Neural crest cell (in vitro differentiated cells): ENCODE measurements at regions not wholly inside any gene's neighbourhood (a gene's known extent, or its start where the extent isn't known, plus 50 kb on each side); places are given as distances from the start of the nearest gene placed in this dataset.

Source experiments
- DNase-seq: peaks from one replicate; pipeline ENCODE4 v3.0.0; 2021; ENCODE audit warnings: low read depth, mixed read lengths, low spot score
- H3K27ac Mint-ChIP-seq: one replicate; pipeline ENCODE4 v1.8.0; 2021; ENCODE audit warnings: mild to moderate bottlenecking, mixed read lengths; ENCODE audit not compliant: unreplicated experiment
- H3K27me3 Mint-ChIP-seq: 2 replicates; pipeline ENCODE4 v1.8.0; 2021; ENCODE audit warnings: low read depth, mild to moderate bottlenecking, mixed read lengths
- H3K36me3 Mint-ChIP-seq: 2 replicates; pipeline ENCODE4 v1.8.0; 2021; ENCODE audit warnings: low read depth, mild to moderate bottlenecking, mixed read lengths
- H3K4me1 Mint-ChIP-seq: 2 replicates; pipeline ENCODE4 v1.8.0; 2021; ENCODE audit warnings: mixed read lengths
- H3K4me3 Mint-ChIP-seq: one replicate; pipeline ENCODE4 v1.8.0; 2021; ENCODE audit warnings: mild to moderate bottlenecking, mixed read lengths
- H3K9me3 Mint-ChIP-seq: 2 replicates; pipeline ENCODE4 v1.8.0; 2021; ENCODE audit warnings: mixed read lengths
- CTCF ChIP-seq: fragments of 200-600 bp; sonication (generic); conservative IDR thresholded peaks from 2 replicates; pipeline ENCODE4 v1.5.0; 2021; ENCODE audit warnings: antibody characterized with exemption, mild to moderate bottlenecking

GRCh38 chr3:14330508-14330907 is 71.9 kb upstream of the SLC6A6 start:
- peaks cover 11% of the 10 kb centered on the region for H3K4me1 Mint-ChIP-seq
- TF ChIP-seq CTCF: no peak
- no peaks in the 10 kb centered on the region for H3K9me3 Mint-ChIP-seq
- H3K4me3 Mint-ChIP-seq: no peak overlapping the region
- no peak for DNase-seq
- no peak overlapping the region for H3K27ac Mint-ChIP-seq
- H3K36me3 Mint-ChIP-seq: no peaks in the 10 kb centered on the region
- peaks cover 18% of the 10 kb centered on the region for H3K27me3 Mint-ChIP-seq

DNA sequence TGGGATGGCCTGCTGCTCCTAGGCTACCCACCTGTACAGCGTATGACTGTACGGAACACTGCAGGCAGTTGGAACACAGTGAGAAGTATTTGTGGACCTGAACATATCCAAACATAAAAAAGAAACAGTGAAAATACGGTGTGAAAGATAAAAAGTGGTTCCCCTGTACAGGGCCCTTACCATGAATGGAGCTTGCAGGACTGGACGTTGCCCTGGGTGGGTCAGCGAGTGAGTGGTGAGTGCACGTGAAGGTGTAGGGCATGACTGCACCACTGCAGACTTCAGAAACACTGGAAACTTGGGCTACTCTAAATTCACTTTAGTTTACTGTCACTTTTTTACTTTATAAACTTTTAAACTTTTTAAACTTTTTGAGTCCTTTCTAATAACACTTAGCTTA is 71.2 kb upstream of the SLC6A6 start:
- peaks cover 11% of the 10 kb centered on the region for H3K4me1 Mint-ChIP-seq
- no peak for DNase-seq
- no peak for TF ChIP-seq CTCF
- no peaks in the 10 kb centered on the region for H3K36me3 Mint-ChIP-seq
- H3K27me3 Mint-ChIP-seq: peaks cover 18% of the 10 kb centered on the region
- H3K9me3 Mint-ChIP-seq: no peaks in the 10 kb centered on the region
- no peak overlapping the region for H3K27ac Mint-ChIP-seq
- H3K4me3 Mint-ChIP-seq: no peak overlapping the region

DNA sequence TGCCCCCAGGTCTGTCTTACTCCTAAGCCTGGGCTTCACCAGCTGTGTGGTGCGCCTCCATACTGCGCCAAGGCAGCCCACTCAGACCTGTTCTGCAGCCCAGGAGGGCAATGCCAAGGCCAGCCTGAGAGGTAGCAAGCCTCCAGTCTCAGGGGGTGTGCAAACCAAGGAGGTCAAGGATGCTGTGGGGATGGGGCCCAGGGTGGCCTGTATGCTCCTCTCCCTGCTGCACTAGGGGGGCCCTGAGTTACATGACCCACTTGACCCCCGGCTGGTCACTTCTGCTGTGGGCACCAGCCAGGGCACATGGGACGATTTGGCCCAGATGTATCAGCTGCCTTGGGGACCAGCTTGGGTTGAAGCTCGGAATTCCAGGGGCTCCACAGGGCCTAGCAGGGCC is 70.0 kb upstream of the SLC6A6 start:
- no peak overlapping the region for H3K27ac Mint-ChIP-seq
- peaks cover 18% of the 10 kb centered on the region for H3K27me3 Mint-ChIP-seq
- H3K4me3 Mint-ChIP-seq: no peak overlapping the region
- no peak for DNase-seq
- peaks cover 11% of the 10 kb centered on the region for H3K4me1 Mint-ChIP-seq
- H3K36me3 Mint-ChIP-seq: no peaks in the 10 kb centered on the region
- H3K9me3 Mint-ChIP-seq: no peaks in the 10 kb centered on the region
- no peak for TF ChIP-seq CTCF

DNA sequence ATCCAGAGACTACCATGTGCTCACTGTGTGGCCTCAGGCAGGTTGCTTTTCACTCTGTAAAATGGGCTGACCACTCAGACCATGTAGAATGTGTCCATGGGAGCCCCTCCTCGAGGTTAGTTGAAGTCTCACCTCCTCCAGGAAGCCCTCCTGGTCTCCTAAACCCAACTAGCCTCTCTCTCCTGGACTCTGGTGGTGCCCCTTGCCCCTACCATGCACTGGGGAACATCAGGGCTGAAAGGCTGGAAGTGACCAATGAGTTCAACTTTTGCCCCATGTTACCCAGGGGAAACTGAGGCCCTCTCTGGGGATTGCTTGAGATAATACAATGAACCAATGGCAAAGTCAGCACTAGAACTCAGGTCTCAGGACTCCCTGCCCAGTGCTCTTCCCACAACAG is 69.2 kb upstream of the SLC6A6 start:
- Mint-ChIP-seq H3K4me1 (peaks cover 11% of the 10 kb centered on the region), H3K4me3 (no peak overlapping the region), H3K9me3 (no peaks in the 10 kb centered on the region), H3K27me3 (peaks cover 18% of the 10 kb centered on the region), H3K36me3 (no peaks in the 10 kb centered on the region), H3K27ac (no peak overlapping the region)
- no peak for DNase-seq
- no peak for TF ChIP-seq CTCF

DNA sequence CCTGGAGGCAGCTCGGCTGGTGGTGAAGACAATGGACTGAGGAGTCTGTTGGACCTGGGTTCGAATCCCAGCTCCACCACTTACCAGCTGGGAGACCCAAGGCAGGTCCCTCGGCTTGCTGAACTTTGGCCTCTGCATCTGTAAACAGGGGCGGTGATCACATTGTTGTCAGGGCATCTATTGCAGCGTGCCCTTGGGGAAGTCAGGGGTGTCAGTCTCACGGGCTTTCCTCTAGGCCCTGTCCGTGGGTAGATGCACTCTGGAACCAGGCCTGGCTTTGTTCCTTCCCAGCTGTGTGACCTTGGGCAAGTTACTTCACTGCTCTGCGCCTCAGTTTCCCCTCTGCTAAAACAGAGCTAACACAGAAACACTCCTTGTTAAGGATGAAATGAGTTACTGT is 68.8 kb upstream of the SLC6A6 start:
- no peak for DNase-seq
- H3K36me3 Mint-ChIP-seq: no peaks in the 10 kb centered on the region
- no peak overlapping the region for H3K27ac Mint-ChIP-seq
- H3K4me1 Mint-ChIP-seq: peaks cover 11% of the 10 kb centered on the region
- H3K9me3 Mint-ChIP-seq: no peaks in the 10 kb centered on the region
- no peak for TF ChIP-seq CTCF
- peaks cover 16% of the 10 kb centered on the region for H3K27me3 Mint-ChIP-seq
- no peak overlapping the region for H3K4me3 Mint-ChIP-seq

DNA sequence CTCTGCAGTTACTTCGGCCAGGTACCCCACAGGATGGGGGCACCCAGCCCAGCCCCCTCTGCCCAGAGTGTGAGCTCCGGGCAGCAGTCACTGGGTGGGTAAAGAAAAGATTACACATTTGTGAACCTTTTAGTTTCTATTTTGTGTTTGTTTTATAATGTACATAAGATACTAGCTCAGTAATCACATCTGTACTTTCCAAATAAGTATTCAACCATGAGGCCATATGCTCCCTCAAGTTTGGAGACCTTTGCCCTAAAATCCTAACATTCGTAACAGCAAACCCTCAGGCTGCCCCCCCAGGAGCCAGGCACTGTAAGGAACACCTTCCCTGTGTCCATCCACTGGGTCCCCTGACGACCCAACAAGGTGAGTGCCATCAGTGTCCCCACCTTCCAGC is 68.3 kb upstream of the SLC6A6 start:
- peaks cover 11% of the 10 kb centered on the region for H3K27me3 Mint-ChIP-seq
- H3K36me3 Mint-ChIP-seq: no peaks in the 10 kb centered on the region
- no peaks in the 10 kb centered on the region for H3K9me3 Mint-ChIP-seq
- peaks cover 11% of the 10 kb centered on the region for H3K4me1 Mint-ChIP-seq
- H3K4me3 Mint-ChIP-seq: no peak overlapping the region
- no peak for DNase-seq
- TF ChIP-seq CTCF: no peak
- H3K27ac Mint-ChIP-seq: no peak overlapping the region
